Upper lobe of right lung (tissue), 1 donor: ENCODE measurements at regions not wholly inside any gene's neighbourhood (a gene's known extent, or its start where the extent isn't known, plus 50 kb on each side); places are given as distances from the start of the nearest gene placed in this dataset.

Source experiments
- ATAC-seq: fragments of 200-7000 bp; cut with Tn5 transposase; one replicate; pipeline ENCODE4 v1.9.1; 2020; ENCODE audit warnings: mild to moderate bottlenecking, moderate library complexity
- DNase-seq: peaks from one replicate; pipeline ENCODE4 v3.0.0-alpha.2; 2020
- H3K27ac ChIP-seq: fragments of 200-600 bp; one replicate; pipeline ENCODE4 v1.8.0; 2022
- H3K27me3 ChIP-seq: fragments of 200-600 bp; one replicate; pipeline ENCODE4 v1.8.0; 2022; ENCODE audit warnings: mild to moderate bottlenecking
- H3K36me3 ChIP-seq: fragments of 200-600 bp; one replicate; pipeline ENCODE4 v1.8.0; 2022
- H3K4me1 ChIP-seq: fragments of 200-600 bp; one replicate; pipeline ENCODE4 v1.8.0; 2022
- H3K4me3 ChIP-seq: fragments of 200-600 bp; one replicate; pipeline ENCODE4 v1.8.0; 2022; ENCODE audit warnings: mild to moderate bottlenecking
- H3K9me3 ChIP-seq: fragments of 200-600 bp; one replicate; pipeline ENCODE4 v1.8.0; 2022
- intact Hi-C: fragments of 100-400 bp; cut with DNase I; formaldehyde crosslinking; loops from one replicate; pipeline ENCODE4 v1.11.0; 2022
- TF ChIP-seq, protein P1 (sequence below): fragments of 200-600 bp; IDR thresholded peaks from one replicate; pipeline ENCODE4 v1.8.0; 2022; ENCODE audit warnings: antibody characterized with exemption
- donor health status: DM: no; HTN: yes; CAD: no; lungs with severe emphysema.

DNA sequence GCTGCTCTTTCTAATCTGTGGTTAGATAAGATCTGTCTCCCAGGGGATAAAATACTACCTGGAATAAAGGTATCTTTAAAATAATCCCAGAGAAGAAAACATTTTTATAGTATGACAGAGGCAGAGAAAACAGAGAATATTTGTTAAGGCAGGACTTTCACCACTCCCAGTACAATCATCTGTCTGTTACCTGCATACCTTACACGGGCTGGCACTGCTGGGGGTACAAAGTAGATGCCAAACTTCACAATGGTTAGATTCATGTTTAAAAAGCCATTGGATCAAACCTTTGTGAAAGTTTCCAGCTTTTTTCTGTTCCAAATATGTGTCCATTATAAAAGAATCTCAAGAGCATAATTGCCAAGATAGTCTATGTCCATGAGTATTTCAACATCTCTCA, 273.6 kb upstream of the BTG1 start:
- H3K36me3 ChIP-seq = no peaks in the 10 kb centered on the region
- intact Hi-C loops = no loop called here
- no peaks in the 10 kb centered on the region for H3K9me3 ChIP-seq
- no peak overlapping the region for H3K27ac ChIP-seq
- no peak overlapping the region for H3K4me3 ChIP-seq
- DNase-seq (no peak), ATAC-seq (no peak)
- H3K27me3 ChIP-seq = no peaks in the 10 kb centered on the region
- TF ChIP-seq, protein P1, sequence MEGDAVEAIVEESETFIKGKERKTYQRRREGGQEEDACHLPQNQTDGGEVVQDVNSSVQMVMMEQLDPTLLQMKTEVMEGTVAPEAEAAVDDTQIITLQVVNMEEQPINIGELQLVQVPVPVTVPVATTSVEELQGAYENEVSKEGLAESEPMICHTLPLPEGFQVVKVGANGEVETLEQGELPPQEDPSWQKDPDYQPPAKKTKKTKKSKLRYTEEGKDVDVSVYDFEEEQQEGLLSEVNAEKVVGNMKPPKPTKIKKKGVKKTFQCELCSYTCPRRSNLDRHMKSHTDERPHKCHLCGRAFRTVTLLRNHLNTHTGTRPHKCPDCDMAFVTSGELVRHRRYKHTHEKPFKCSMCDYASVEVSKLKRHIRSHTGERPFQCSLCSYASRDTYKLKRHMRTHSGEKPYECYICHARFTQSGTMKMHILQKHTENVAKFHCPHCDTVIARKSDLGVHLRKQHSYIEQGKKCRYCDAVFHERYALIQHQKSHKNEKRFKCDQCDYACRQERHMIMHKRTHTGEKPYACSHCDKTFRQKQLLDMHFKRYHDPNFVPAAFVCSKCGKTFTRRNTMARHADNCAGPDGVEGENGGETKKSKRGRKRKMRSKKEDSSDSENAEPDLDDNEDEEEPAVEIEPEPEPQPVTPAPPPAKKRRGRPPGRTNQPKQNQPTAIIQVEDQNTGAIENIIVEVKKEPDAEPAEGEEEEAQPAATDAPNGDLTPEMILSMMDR = no peak
- no peaks in the 10 kb centered on the region for H3K4me1 ChIP-seq

DNA sequence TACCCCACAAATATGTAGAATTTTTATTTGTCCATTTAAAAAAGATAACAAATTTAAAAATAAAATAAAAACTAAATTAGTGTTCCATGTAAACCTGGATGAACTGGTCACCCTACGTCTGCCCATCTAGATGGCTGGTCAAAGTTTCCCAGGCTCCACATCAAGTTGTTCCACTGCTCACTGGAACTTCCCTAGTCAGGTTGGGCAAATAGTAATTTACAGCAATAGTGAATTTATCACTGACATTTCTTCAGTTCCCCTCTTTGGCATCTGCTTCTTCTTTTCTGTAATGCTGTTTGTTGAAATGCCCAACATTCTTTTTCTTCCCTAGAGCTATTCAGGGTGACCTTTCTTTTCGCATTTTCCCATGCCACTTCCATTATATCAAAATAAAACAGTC, 272.7 kb upstream of the BTG1 start:
- TF ChIP-seq, protein P1 = no peak
- no peaks in the 10 kb centered on the region for H3K27me3 ChIP-seq
- H3K36me3 ChIP-seq = no peaks in the 10 kb centered on the region
- H3K9me3 ChIP-seq = no peaks in the 10 kb centered on the region
- ATAC-seq = peak; percentile 36
- no peak for DNase-seq
- no peak overlapping the region for H3K27ac ChIP-seq
- intact Hi-C loops = no loop called here
- no peaks in the 10 kb centered on the region for H3K4me1 ChIP-seq
- no peak overlapping the region for H3K4me3 ChIP-seq

- no peaks in the 10 kb centered on the region for H3K4me1 ChIP-seq
- DNase-seq = no peak
- H3K27me3 ChIP-seq = no peaks in the 10 kb centered on the region
- H3K9me3 ChIP-seq = no peaks in the 10 kb centered on the region
- no peak for ATAC-seq
- intact Hi-C loops = no loop called here
- TF ChIP-seq, protein P1 = no peak
- H3K4me3 ChIP-seq = no peak overlapping the region
- no peaks in the 10 kb centered on the region for H3K36me3 ChIP-seq
- no peak overlapping the region for H3K27ac ChIP-seq
Observed at GRCh38 chr12:92417373-92417772, 271.7 kb upstream of the BTG1 start.

DNA sequence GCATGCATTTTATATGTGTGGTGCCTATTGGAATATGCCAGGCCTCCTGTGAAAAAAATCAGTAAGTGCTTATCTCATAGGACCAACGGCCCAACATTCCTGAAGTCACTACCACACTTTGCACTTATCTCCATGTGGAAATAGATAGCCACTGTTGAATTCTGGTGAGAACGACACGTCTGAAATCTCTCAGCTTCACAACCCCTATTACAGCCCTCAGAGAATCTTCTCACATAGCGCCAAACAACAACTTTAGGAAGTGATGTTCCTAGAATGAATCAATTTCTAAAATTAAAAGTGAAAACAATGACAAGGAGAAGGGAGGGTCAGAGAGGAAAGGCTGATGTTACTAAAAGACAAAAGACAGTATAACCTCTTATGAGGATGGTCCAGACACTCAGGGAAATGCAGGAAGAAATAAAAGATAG, 270.8 kb upstream of the BTG1 start:
- TF ChIP-seq, protein P1 = no peak
- DNase-seq (no peak), ATAC-seq (no peak)
- H3K27me3 ChIP-seq = no peaks in the 10 kb centered on the region
- H3K27ac ChIP-seq = no peak overlapping the region
- intact Hi-C loops = no loop called here
- H3K4me1 ChIP-seq = no peaks in the 10 kb centered on the region
- no peaks in the 10 kb centered on the region for H3K36me3 ChIP-seq
- H3K9me3 ChIP-seq = no peaks in the 10 kb centered on the region
- H3K4me3 ChIP-seq = no peak overlapping the region

DNA sequence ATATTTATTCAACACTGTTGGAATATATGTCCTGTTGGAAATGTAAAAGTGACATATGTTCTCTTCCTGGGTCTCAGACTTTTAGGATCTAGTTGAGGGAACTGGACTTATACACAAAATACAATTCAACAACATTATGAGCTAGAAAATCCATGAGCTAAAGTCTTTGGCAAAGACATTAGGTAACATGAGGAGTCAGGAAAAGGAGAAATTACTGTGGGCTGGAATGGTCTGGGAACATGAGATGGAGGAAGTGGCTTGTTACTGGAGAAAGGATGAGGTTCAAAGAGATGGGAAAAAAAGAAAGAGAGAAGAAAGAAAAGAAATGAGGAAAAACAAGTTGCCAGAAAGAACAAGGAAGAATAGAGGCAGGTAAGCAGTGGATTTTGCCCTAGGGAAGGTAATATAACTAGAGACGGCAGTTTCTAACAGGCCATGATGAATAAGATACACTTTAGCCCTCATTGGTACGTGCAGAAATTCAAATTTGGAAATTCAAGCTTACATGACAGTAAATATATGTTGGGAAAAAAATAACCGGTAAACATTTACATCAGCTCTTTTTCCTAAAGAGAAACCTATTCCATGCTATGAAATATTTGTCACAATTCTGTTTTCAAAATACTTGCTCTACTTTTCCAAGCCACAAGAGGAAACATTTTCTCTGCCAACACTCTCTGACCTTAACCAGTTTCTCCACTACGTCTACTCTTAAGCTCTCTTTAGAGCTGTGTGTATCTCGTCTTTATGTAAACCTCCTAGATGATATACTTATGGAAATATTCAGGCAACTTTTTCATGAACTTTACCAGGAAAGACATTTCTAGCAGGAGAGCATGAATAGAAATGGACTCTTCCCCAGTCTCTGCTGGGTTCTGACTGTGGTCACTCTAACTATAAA, 268.8 kb upstream of the BTG1 start:
- DNase-seq (no peak), ATAC-seq (no peak)
- H3K9me3 ChIP-seq = no peaks in the 10 kb centered on the region
- intact Hi-C loops = no loop called here
- no peak overlapping the region for H3K4me3 ChIP-seq
- TF ChIP-seq, protein P1 = no peak
- no peak overlapping the region for H3K27ac ChIP-seq
- H3K36me3 ChIP-seq = no peaks in the 10 kb centered on the region
- no peaks in the 10 kb centered on the region for H3K4me1 ChIP-seq
- no peaks in the 10 kb centered on the region for H3K27me3 ChIP-seq
